B cell (primary cell): ENCODE measurements at regions not wholly inside any gene's neighbourhood (a gene's known extent, or its start where the extent isn't known, plus 50 kb on each side); places are given as distances from the start of the nearest gene placed in this dataset.

Source experiments
- ATAC-seq: fragments of 200-7000 bp; cut with Tn5 transposase; one replicate; pipeline ENCODE4 v1.10.0; 2021; ENCODE audit warnings: low read depth, mild to moderate bottlenecking, moderate number of reproducible peaks, moderate library complexity
- CTCF ChIA-PET: fragments of 350-600 bp; sonication (Branson Sonifier 250); formaldehyde crosslinking; loops from one replicate; lab custom pipeline; 2021; ENCODE audit warnings: antibody characterized with exemption, inconsistent platforms; lab: Charles Lee
- POLR2A ChIA-PET: fragments of 350-600 bp; sonication (Branson Sonifier 250); formaldehyde crosslinking; loops from one replicate; lab custom pipeline; 2021; ENCODE audit warnings: antibody characterized with exemption; lab: Charles Lee
- DNase-seq: peaks from one replicate; pipeline ENCODE4 v3.0.0; 2013
- H2AFZ ChIP-seq: 2 replicates; pipeline ENCODE4 v1.6.1; 2012; ENCODE audit warnings: mild to moderate bottlenecking, low read depth, low read length; ENCODE audit not compliant: insufficient read depth, poor library complexity, severe bottlenecking
- H3K27ac ChIP-seq, 2 donors: 1 replicate in 1 of 2; 2 replicates in 1 of 2; pipeline ENCODE4 v1.5.1; 2012 to 2013; ENCODE audit warnings: low read length in 2 of 2, mild to moderate bottlenecking in 2 of 2, moderate library complexity in 1 of 2
- H3K27me3 ChIP-seq, 4 experiments: fragments of 200-600 bp in 1 of 4; sonication (generic) in 1 of 4; replicated peaks in 1 of 4; 1 replicate in 2 of 4; 2 replicates in 2 of 4; pipeline versions ENCODE4 v1.6.1 to v1.7.0; 2013 to 2016; ENCODE audit warnings: low read length in 3 of 4, mild to moderate bottlenecking in 2 of 4, mixed read lengths in 1 of 4, moderate library complexity in 1 of 4; ENCODE audit not compliant: insufficient read depth in 4 of 4, control insufficient read depth in 3 of 4; ENCODE audit errors: control extremely low read depth in 1 of 4
- H3K36me3 ChIP-seq, 2 experiments: replicated peaks in 1 of 2; 1 replicate in 1 of 2; 2 replicates in 1 of 2; pipeline versions ENCODE4 v1.6.1 to v1.7.1; 2013; ENCODE audit warnings: low read length in 1 of 2; ENCODE audit not compliant: insufficient read depth in 2 of 2, control insufficient read depth in 1 of 2; ENCODE audit errors: control extremely low read depth in 1 of 2, extremely low read depth in 1 of 2
- H3K4me1 ChIP-seq, 2 donors: fragments of 200-600 bp in 1 of 2; sonication (generic) in 1 of 2; 1 replicate in 1 of 2; 2 replicates in 1 of 2; pipeline versions ENCODE4 v1.5.1 to v1.6.1; 2013 to 2017; ENCODE audit warnings: low read length in 2 of 2; ENCODE audit not compliant: control insufficient read depth in 2 of 2, insufficient read depth in 2 of 2
- H3K4me2 ChIP-seq: replicated peaks from 2 replicates; pipeline ENCODE3; 2012; ENCODE audit warnings: mild to moderate bottlenecking, low read depth, low read length; ENCODE audit not compliant: poor library complexity, severe bottlenecking
- H3K4me3 ChIP-seq, 5 experiments: fragments of 200-600 bp in 1 of 5; sonication (generic) in 1 of 5; 1 replicate in 3 of 5; 2 replicates in 2 of 5; pipeline versions ENCODE4 v1.5.1 to v1.7.0; 2011 to 2016; ENCODE audit warnings: low read length in 4 of 5, mild to moderate bottlenecking in 4 of 5, low read depth in 2 of 5, control low read depth in 1 of 5, moderate library complexity in 1 of 5; ENCODE audit not compliant: insufficient read depth in 1 of 5; ENCODE audit errors: control extremely low read depth in 1 of 5, extremely low read depth in 1 of 5
- H3K79me2 ChIP-seq: fragments of 200-600 bp; sonication (generic); one replicate; pipeline ENCODE4 v1.6.0; 2016; ENCODE audit warnings: low read length; ENCODE audit not compliant: control insufficient read depth, insufficient read depth
- H3K9ac ChIP-seq: fragments of 200-600 bp; sonication (generic); 2 replicates; pipeline ENCODE4 v1.6.1; 2017; ENCODE audit warnings: mild to moderate bottlenecking, low read length, moderate library complexity
- H3K9me3 ChIP-seq, 3 donors: one replicate each; pipeline versions ENCODE4 v1.6.1 to v1.7.1; 2013; ENCODE audit warnings: low read length in 2 of 3; ENCODE audit not compliant: control insufficient read depth in 2 of 3, insufficient read depth in 1 of 3; ENCODE audit errors: control extremely low read depth in 1 of 3
- H4K20me1 ChIP-seq: 2 replicates; pipeline ENCODE4 v1.6.0; 2012; ENCODE audit warnings: mild to moderate bottlenecking, low read length; ENCODE audit not compliant: insufficient read depth, control insufficient read depth, poor library complexity, severe bottlenecking
- H3K27ac Mint-ChIP-seq: one replicate; pipeline ENCODE4 v1.8.0; 2021; ENCODE audit warnings: mixed read lengths
- H3K27me3 Mint-ChIP-seq: one replicate; pipeline ENCODE4 v1.8.0; 2021; ENCODE audit warnings: mixed read lengths
- H3K4me1 Mint-ChIP-seq: one replicate; pipeline ENCODE4 v1.8.0; 2021; ENCODE audit warnings: mixed read lengths
- H3K4me3 Mint-ChIP-seq: one replicate; pipeline ENCODE4 v1.8.0; 2021; ENCODE audit warnings: mixed read lengths
- H3K9me3 Mint-ChIP-seq: one replicate; pipeline ENCODE4 v1.8.0; 2022; ENCODE audit warnings: mixed read lengths; ENCODE audit not compliant: insufficient read depth
- CTCF ChIP-seq: fragments of 200-600 bp; IDR thresholded peaks from one replicate; pipeline ENCODE4 v1.8.0; 2022; ENCODE audit warnings: antibody characterized with exemption, mild to moderate bottlenecking
- EZH2 ChIP-seq: IDR thresholded peaks from 2 replicates; pipeline ENCODE4 v1.6.1; 2012; ENCODE audit warnings: borderline replicate concordance, low read depth, mild to moderate bottlenecking, moderate library complexity, low read length; ENCODE audit not compliant: insufficient read depth, poor library complexity, severe bottlenecking
- WGBS: methylation state at CpG from one replicate; pipeline ENCODE4 v1.1.5; 2013; ENCODE audit warnings: missing lambda C conversion rate; ENCODE audit not compliant: insufficient coverage; 5-methylcytosine and 5-hydroxymethylcytosine counted together
- intact Hi-C: fragments of 100-400 bp; cut with micrococcal nuclease; formaldehyde crosslinking; loops from one replicate; pipeline ENCODE4 v1.10.0; 2022

- Histone ChIP-seq H3K36me3 (no peaks in the 10 kb centered on the region), H4K20me1 (no peaks in the 10 kb centered on the region), H2AFZ (no peak overlapping the region), H3K27ac (no peak overlapping the region), H3K4me1 (no peaks in the 10 kb centered on the region), H3K4me3 (no peak overlapping the region), H3K9ac (no peak overlapping the region), H3K4me2 (no peak overlapping the region), H3K9me3 (peaks cover 0 to 6% (median 0%) of the 10 kb centered on the region in 3 donors), H3K27me3 (peaks cover 0 to 22% (median 10%) of the 10 kb centered on the region in 4 experiments), H3K79me2 (no peaks in the 10 kb centered on the region)
- Mint-ChIP-seq H3K9me3 (peaks cover 3% of the 10 kb centered on the region), H3K27me3 (peaks cover 37% of the 10 kb centered on the region), H3K4me3 (no peak overlapping the region), H3K4me1 (no peaks in the 10 kb centered on the region), H3K27ac (no peak overlapping the region)
- DNase-seq (no peak), ATAC-seq (no peak)
- intact Hi-C loops: no loop called here
- no peak for TF ChIP-seq CTCF
- TF ChIP-seq EZH2: no peak
- ChIA-PET CTCF (interaction anchor here (0.7 kb wide), 1 partner anchor 985 kb away, joined by 3 read pairs; no protein-coding TSS in a partner anchor), POLR2A (no interaction called here)
- no CpG with 5 or more reads among the region's 2 CpGs for WGBS
Measured at GRCh38 chr5:173514661-173515060, 101.8 kb downstream of the BOD1 start.

GRCh38 chr5:173513521-173513991, 102.9 kb downstream of the BOD1 start:
- Histone ChIP-seq H3K9ac (no peak overlapping the region), H3K36me3 (no peaks in the 10 kb centered on the region), H3K4me1 (no peaks in the 10 kb centered on the region), H3K79me2 (no peaks in the 10 kb centered on the region), H4K20me1 (no peaks in the 10 kb centered on the region), H3K4me2 (no peak overlapping the region), H3K4me3 (no peak overlapping the region), H3K9me3 (no peaks in the 10 kb centered on the region), H3K27ac (no peak overlapping the region), H2AFZ (no peak overlapping the region), H3K27me3 (peaks cover 0 to 15% (median 10%) of the 10 kb centered on the region in 4 experiments)
- ATAC-seq: no peak
- ChIA-PET CTCF (no interaction called here), POLR2A (no interaction called here)
- no peaks in the 10 kb centered on the region for H3K4me1 Mint-ChIP-seq
- DNase-seq: no peak
- no peak overlapping the region for H3K27ac Mint-ChIP-seq
- intact Hi-C loops: no loop called here
- H3K9me3 Mint-ChIP-seq: peaks cover 3% of the 10 kb centered on the region
- TF ChIP-seq EZH2 (no peak), CTCF (no peak)
- H3K27me3 Mint-ChIP-seq: peaks cover 31% of the 10 kb centered on the region
- no peak overlapping the region for H3K4me3 Mint-ChIP-seq
